SK-N-SH (cell line): ENCODE measurements at regions not wholly inside any gene's neighbourhood (a gene's known extent, or its start where the extent isn't known, plus 50 kb on each side); places are given as distances from the start of the nearest gene placed in this dataset.

ENCODE experiments used
- CTCF ChIA-PET: fragments of 300-600, 350-600 bp; formaldehyde crosslinking; extraction: SDS; loops from one replicate; lab custom pipeline; 2021; lab: Yijun Ruan, JAX
- POLR2A ChIA-PET: fragments of 350-600 bp; sonication (Branson Sonifier 250); formaldehyde crosslinking; extraction: SDS; loops from one replicate; lab custom pipeline; 2020; ENCODE audit warnings: antibody characterized with exemption, inconsistent platforms; lab: Yijun Ruan, JAX
- DNase-seq: peaks from one replicate; pipeline ENCODE4 v3.0.0; 2012
- H2AFZ ChIP-seq: fragments of 200-600 bp; sonication (generic); 2 replicates; pipeline ENCODE4 v1.8.1; 2016; ENCODE audit warnings: antibody characterized with exemption, mild to moderate bottlenecking, low read depth
- H3F3A ChIP-seq: fragments of 200-600 bp; sonication (generic); replicated peaks from 2 replicates; pipeline ENCODE3; 2016; ENCODE audit warnings: antibody characterized with exemption, mild to moderate bottlenecking; ENCODE audit not compliant: insufficient read depth
- H3K27ac ChIP-seq, 2 experiments: fragments of 200-500 bp in 1 of 2; fragments of 200-600 bp in 1 of 2; sonication (Bioruptor generic) in 1 of 2; sonication (generic), shearing (Covaris generic) in 1 of 2; 2 replicates each; pipeline versions ENCODE4 v1.5.1 to v1.6.1; 2014 to 2016; ENCODE audit warnings: low read depth in 2 of 2, inconsistent platforms in 1 of 2, low read length in 1 of 2, mild to moderate bottlenecking in 1 of 2, mixed read lengths in 1 of 2
- H3K27me3 ChIP-seq: fragments of 200-600 bp; sonication (generic), shearing (Covaris generic); 2 replicates; pipeline ENCODE4 v1.6.1; 2016; ENCODE audit warnings: mixed run types; ENCODE audit not compliant: insufficient read depth
- H3K36me3 ChIP-seq, 2 experiments: fragments of 200-500 bp in 1 of 2; fragments of 200-600 bp in 1 of 2; sonication (Bioruptor generic) in 1 of 2; sonication (generic) in 1 of 2; replicated peaks in 1 of 2; 2 replicates each; pipeline versions ENCODE3 to v1.5.1; 2014 to 2016; ENCODE audit warnings: low read length in 1 of 2, mild to moderate bottlenecking in 1 of 2; ENCODE audit not compliant: insufficient read depth in 2 of 2, control insufficient read depth in 1 of 2
- H3K4me1 ChIP-seq, 2 experiments: fragments of 200-500 bp in 1 of 2; fragments of 200-600 bp in 1 of 2; sonication (Bioruptor generic) in 1 of 2; sonication (generic), shearing (Covaris generic) in 1 of 2; 2 replicates each; pipeline versions ENCODE4 v1.5.1 to v1.6.1; 2014 to 2016; ENCODE audit warnings: low read depth in 1 of 2, low read length in 1 of 2, mixed run types in 1 of 2; ENCODE audit not compliant: insufficient read depth in 2 of 2, control insufficient read depth in 1 of 2
- H3K4me2 ChIP-seq: fragments of 200-600 bp; sonication (generic), shearing (Covaris generic); 2 replicates; pipeline ENCODE4 v1.6.1; 2017; ENCODE audit warnings: mixed run types
- H3K4me3 ChIP-seq, 2 experiments: fragments of 200-500 bp in 1 of 2; fragments of 200-600 bp in 1 of 2; sonication (Bioruptor generic) in 1 of 2; sonication (generic), shearing (Covaris generic) in 1 of 2; 2 replicates each; pipeline versions ENCODE4 v1.5.1 to v1.8.1; 2014 to 2016; ENCODE audit warnings: low read depth in 2 of 2, inconsistent platforms in 1 of 2, low read length in 1 of 2, mild to moderate bottlenecking in 1 of 2, mixed read lengths in 1 of 2, moderate library complexity in 1 of 2
- H3K79me2 ChIP-seq: fragments of 200-600 bp; sonication (generic); 2 replicates; pipeline ENCODE4 v1.8.1; 2017; ENCODE audit warnings: mild to moderate bottlenecking; ENCODE audit not compliant: insufficient read depth
- H3K9ac ChIP-seq: fragments of 200-600 bp; sonication (generic); 2 replicates; pipeline ENCODE4 v1.6.1; 2017; ENCODE audit warnings: mixed run types
- H3K9me2 ChIP-seq: fragments of 200-600 bp; sonication (generic); 2 replicates; pipeline ENCODE4 v1.6.1; 2017; ENCODE audit warnings: mixed run types
- H3K9me3 ChIP-seq: fragments of 200-600 bp; sonication (generic); 2 replicates; pipeline ENCODE4 v1.6.1; 2017; ENCODE audit warnings: mixed run types, mild to moderate bottlenecking, moderate library complexity
- H4K20me1 ChIP-seq: fragments of 200-600 bp; sonication (generic); 2 replicates; pipeline ENCODE4 v1.6.1; 2017; ENCODE audit warnings: mild to moderate bottlenecking, mixed run types; ENCODE audit not compliant: insufficient read depth
- ELF1 ChIP-seq: IDR thresholded peaks from 2 replicates; pipeline ENCODE4 v1.4.0; 2012
- FOSL2 ChIP-seq: IDR thresholded peaks from 2 replicates; pipeline ENCODE4 v1.4.0; 2012; ENCODE audit warnings: low read depth, mild to moderate bottlenecking, moderate library complexity, borderline replicate concordance
- FOXM1 ChIP-seq: IDR thresholded peaks from 2 replicates; pipeline ENCODE4 v1.4.0; 2012; ENCODE audit warnings: low read depth, mild to moderate bottlenecking
- GABPA ChIP-seq: IDR thresholded peaks from 2 replicates; pipeline ENCODE4 v1.4.0; 2012; ENCODE audit warnings: low read depth, mild to moderate bottlenecking
- GATA2 ChIP-seq: sonication (generic); formaldehyde crosslinking; IDR thresholded peaks from 2 replicates; pipeline ENCODE4 v1.5.0; 2020; ENCODE audit warnings: mild to moderate bottlenecking, missing genetic modification reagents
- IRF3 ChIP-seq: fragments of 150-350 bp; IDR thresholded peaks from 2 replicates; pipeline ENCODE4 v1.6.1; 2016; ENCODE audit warnings: mild to moderate bottlenecking, low read depth, low read length
- MEF2A ChIP-seq: IDR thresholded peaks from 2 replicates; pipeline ENCODE4 v1.4.0; 2012; ENCODE audit warnings: low read depth, borderline replicate concordance
- MXI1 ChIP-seq: IDR thresholded peaks from 2 replicates; pipeline ENCODE4 v1.6.1; 2012; ENCODE audit warnings: mild to moderate bottlenecking, low read depth, low read length, improper control_type of control experiment
- NFIC ChIP-seq: IDR thresholded peaks from 2 replicates; pipeline ENCODE4 v1.4.0; 2012; ENCODE audit warnings: borderline replicate concordance
- NRF1 ChIP-seq: IDR thresholded peaks from 2 replicates; pipeline ENCODE4 v1.6.1; 2012; ENCODE audit warnings: low read depth, mild to moderate bottlenecking, low read length
- POLR2AphosphoS5 ChIP-seq: IDR thresholded peaks from 2 replicates; pipeline ENCODE4 v1.6.1; 2012; ENCODE audit warnings: low read depth, low read length
- RAD21 ChIP-seq: IDR thresholded peaks from 2 replicates; pipeline ENCODE4 v1.6.1; 2012; ENCODE audit warnings: mild to moderate bottlenecking, low read length
- RCOR1 ChIP-seq: fragments of 150-350 bp; IDR thresholded peaks from 2 replicates; pipeline ENCODE4 v1.6.1; 2017; ENCODE audit warnings: antibody characterized with exemption, low read length
- RFX5 ChIP-seq: IDR thresholded peaks from 2 replicates; pipeline ENCODE4 v1.6.1; 2012; ENCODE audit warnings: mild to moderate bottlenecking, improper control_type of control experiment, low read length
- SMC3 ChIP-seq: IDR thresholded peaks from 2 replicates; pipeline ENCODE4 v1.6.1; 2012; ENCODE audit warnings: low read depth, low read length, improper control_type of control experiment
- YY1 ChIP-seq: IDR thresholded peaks from 2 replicates; pipeline ENCODE4 v1.4.0; 2012; ENCODE audit warnings: low read depth, mild to moderate bottlenecking
- WGBS: methylation state at CpG from one replicate; pipeline ENCODE4 v1.1.6; 2017; ENCODE audit warnings: low lambda C conversion rate; 5-methylcytosine and 5-hydroxymethylcytosine counted together
- TF ChIP-seq, protein P1 (sequence below): IDR thresholded peaks from 2 replicates; pipeline ENCODE4 v1.4.0; 2012; ENCODE audit warnings: low read depth, borderline replicate concordance
- TF ChIP-seq, protein P2 (sequence below): IDR thresholded peaks from 2 replicates; pipeline ENCODE4; 2012
- TF ChIP-seq, protein P3 (sequence below): fragments of 200-600 bp; sonication (generic); IDR thresholded peaks from 2 replicates; pipeline ENCODE4 v1.6.1; 2017; ENCODE audit warnings: antibody characterized with exemption, mild to moderate bottlenecking, moderate library complexity
- TF ChIP-seq, protein P4 (sequence below): fragments of 150-350 bp; IDR thresholded peaks from 2 replicates; pipeline ENCODE4 v1.6.1; 2017; ENCODE audit warnings: antibody characterized with exemption, low read length, low read depth, borderline replicate concordance

DNA sequence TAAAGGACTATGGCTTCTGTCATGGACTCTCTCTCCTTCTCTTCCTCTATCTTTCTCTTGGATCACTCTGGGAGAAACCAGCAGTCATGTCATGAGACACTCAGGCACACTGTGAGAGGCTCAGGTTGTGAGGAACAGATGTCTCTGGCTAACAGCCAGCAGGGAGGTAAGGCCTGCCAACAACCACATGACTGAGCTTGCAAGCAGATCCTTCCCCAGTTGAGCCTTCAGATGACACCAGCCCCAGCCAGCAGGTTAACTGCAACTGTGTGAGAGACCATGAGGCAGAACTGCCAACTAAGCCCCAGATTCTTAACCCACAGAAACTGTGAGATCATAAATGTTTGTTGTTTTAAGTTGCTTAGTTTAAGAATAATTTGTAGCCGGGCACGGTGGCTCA, 90.6 kb downstream of the VCPKMT start:
- Histone ChIP-seq H3K9ac (no peak overlapping the region), H3K79me2 (no peaks in the 10 kb centered on the region), H3K27me3 (no peaks in the 10 kb centered on the region), H3K27ac (no peak overlapping the region), H3K4me3 (no peak overlapping the region), H2AFZ (no peak overlapping the region), H3K9me3 (no peaks in the 10 kb centered on the region), H3F3A (peaks cover 32% of the 10 kb centered on the region), H3K4me1 (peaks cover 0 to 11% of the 10 kb centered on the region in 2 experiments; a peak in 1 of 4 replicates), H3K4me2 (no peak overlapping the region), H3K9me2 (no peaks in the 10 kb centered on the region), H4K20me1 (no peaks in the 10 kb centered on the region), H3K36me3 (no peaks in the 10 kb centered on the region)
- ChIA-PET CTCF (interaction anchor here (0.6 to 1.2 kb wide), 2 partner anchors 21 to 160 kb away, joined by 3 to 4 read pairs; no protein-coding TSS in a partner anchor), POLR2A (no interaction called here)
- TF ChIP-seq POLR2AphosphoS5 = no peak
- no peak for TF ChIP-seq SMC3
- TF ChIP-seq GABPA = no peak
- TF ChIP-seq, protein P1, sequence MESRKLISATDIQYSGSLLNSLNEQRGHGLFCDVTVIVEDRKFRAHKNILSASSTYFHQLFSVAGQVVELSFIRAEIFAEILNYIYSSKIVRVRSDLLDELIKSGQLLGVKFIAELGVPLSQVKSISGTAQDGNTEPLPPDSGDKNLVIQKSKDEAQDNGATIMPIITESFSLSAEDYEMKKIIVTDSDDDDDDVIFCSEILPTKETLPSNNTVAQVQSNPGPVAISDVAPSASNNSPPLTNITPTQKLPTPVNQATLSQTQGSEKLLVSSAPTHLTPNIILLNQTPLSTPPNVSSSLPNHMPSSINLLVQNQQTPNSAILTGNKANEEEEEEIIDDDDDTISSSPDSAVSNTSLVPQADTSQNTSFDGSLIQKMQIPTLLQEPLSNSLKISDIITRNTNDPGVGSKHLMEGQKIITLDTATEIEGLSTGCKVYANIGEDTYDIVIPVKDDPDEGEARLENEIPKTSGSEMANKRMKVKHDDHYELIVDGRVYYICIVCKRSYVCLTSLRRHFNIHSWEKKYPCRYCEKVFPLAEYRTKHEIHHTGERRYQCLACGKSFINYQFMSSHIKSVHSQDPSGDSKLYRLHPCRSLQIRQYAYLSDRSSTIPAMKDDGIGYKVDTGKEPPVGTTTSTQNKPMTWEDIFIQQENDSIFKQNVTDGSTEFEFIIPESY = no peak
- TF ChIP-seq NFIC = no peak
- no peak for TF ChIP-seq GATA2 (CRISPR knock-in tag)
- TF ChIP-seq, protein P2, sequence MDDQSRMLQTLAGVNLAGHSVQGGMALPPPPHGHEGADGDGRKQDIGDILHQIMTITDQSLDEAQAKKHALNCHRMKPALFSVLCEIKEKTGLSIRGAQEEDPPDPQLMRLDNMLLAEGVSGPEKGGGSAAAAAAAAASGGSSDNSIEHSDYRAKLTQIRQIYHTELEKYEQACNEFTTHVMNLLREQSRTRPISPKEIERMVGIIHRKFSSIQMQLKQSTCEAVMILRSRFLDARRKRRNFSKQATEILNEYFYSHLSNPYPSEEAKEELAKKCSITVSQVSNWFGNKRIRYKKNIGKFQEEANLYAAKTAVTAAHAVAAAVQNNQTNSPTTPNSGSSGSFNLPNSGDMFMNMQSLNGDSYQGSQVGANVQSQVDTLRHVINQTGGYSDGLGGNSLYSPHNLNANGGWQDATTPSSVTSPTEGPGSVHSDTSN = no peak
- TF ChIP-seq RCOR1 = no peak
- TF ChIP-seq NRF1 = no peak
- TF ChIP-seq MXI1 = no peak
- no peak for TF ChIP-seq IRF3
- no peak for TF ChIP-seq RAD21
- no peak for TF ChIP-seq MEF2A
- TF ChIP-seq RFX5 = no peak
- TF ChIP-seq FOSL2 = no peak
- TF ChIP-seq, protein P3, sequence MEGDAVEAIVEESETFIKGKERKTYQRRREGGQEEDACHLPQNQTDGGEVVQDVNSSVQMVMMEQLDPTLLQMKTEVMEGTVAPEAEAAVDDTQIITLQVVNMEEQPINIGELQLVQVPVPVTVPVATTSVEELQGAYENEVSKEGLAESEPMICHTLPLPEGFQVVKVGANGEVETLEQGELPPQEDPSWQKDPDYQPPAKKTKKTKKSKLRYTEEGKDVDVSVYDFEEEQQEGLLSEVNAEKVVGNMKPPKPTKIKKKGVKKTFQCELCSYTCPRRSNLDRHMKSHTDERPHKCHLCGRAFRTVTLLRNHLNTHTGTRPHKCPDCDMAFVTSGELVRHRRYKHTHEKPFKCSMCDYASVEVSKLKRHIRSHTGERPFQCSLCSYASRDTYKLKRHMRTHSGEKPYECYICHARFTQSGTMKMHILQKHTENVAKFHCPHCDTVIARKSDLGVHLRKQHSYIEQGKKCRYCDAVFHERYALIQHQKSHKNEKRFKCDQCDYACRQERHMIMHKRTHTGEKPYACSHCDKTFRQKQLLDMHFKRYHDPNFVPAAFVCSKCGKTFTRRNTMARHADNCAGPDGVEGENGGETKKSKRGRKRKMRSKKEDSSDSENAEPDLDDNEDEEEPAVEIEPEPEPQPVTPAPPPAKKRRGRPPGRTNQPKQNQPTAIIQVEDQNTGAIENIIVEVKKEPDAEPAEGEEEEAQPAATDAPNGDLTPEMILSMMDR = no peak
- TF ChIP-seq ELF1 = no peak
- no peak for TF ChIP-seq YY1
- TF ChIP-seq FOXM1 = no peak
- TF ChIP-seq, protein P4, sequence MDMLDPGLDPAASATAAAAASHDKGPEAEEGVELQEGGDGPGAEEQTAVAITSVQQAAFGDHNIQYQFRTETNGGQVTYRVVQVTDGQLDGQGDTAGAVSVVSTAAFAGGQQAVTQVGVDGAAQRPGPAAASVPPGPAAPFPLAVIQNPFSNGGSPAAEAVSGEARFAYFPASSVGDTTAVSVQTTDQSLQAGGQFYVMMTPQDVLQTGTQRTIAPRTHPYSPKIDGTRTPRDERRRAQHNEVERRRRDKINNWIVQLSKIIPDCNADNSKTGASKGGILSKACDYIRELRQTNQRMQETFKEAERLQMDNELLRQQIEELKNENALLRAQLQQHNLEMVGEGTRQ = no peak
- no peak for DNase-seq
- WGBS = 96% methylated on average over 2 of the region's 2 CpGs
